ENCODE measurements at regions not wholly inside any gene's neighbourhood (a gene's known extent, or its start where the extent isn't known, plus 50 kb on each side); places are given as distances from the start of the nearest gene placed in this dataset.

- no peak for TF ChIP-seq CTCF (IDR thresholded peaks at IDR 0.05)
- peaks cover 3% of the 10 kb centered on the region; the same call in 1 of the 2 replicates for H3K9me3 Mint-ChIP-seq
- H3K36me3 Mint-ChIP-seq (ENCODE audit: low read depth), result no peaks in the 10 kb centered on the region
- peaks cover 7% of the 10 kb centered on the region for H3K27me3 Mint-ChIP-seq (ENCODE audit: insufficient read depth)
- no peak overlapping the region for H3K4me3 Mint-ChIP-seq
- no peak overlapping the region for H3K27ac Mint-ChIP-seq
- no peak for DNase-seq
- H3K4me1 Mint-ChIP-seq (ENCODE audit: low read depth), result no peaks in the 10 kb centered on the region
These were observed 164.1 kb upstream of the NSMCE3 start for GRCh38 chr15:29433507-29434248.

- Mint-ChIP-seq H3K4me1 (ENCODE audit: low read depth) (no peaks in the 10 kb centered on the region), H3K9me3 (peaks cover 3% of the 10 kb centered on the region; the same call in 1 of the 2 replicates), H3K4me3 (no peak overlapping the region), H3K36me3 (ENCODE audit: low read depth) (no peaks in the 10 kb centered on the region), H3K27me3 (ENCODE audit: insufficient read depth) (peaks cover 4% of the 10 kb centered on the region), H3K27ac (no peak overlapping the region)
- no peak for DNase-seq
- no peak for TF ChIP-seq CTCF (IDR thresholded peaks at IDR 0.05)
These were observed 163.4 kb upstream of the NSMCE3 start for GRCh38 chr15:29433050-29433318.

DNA sequence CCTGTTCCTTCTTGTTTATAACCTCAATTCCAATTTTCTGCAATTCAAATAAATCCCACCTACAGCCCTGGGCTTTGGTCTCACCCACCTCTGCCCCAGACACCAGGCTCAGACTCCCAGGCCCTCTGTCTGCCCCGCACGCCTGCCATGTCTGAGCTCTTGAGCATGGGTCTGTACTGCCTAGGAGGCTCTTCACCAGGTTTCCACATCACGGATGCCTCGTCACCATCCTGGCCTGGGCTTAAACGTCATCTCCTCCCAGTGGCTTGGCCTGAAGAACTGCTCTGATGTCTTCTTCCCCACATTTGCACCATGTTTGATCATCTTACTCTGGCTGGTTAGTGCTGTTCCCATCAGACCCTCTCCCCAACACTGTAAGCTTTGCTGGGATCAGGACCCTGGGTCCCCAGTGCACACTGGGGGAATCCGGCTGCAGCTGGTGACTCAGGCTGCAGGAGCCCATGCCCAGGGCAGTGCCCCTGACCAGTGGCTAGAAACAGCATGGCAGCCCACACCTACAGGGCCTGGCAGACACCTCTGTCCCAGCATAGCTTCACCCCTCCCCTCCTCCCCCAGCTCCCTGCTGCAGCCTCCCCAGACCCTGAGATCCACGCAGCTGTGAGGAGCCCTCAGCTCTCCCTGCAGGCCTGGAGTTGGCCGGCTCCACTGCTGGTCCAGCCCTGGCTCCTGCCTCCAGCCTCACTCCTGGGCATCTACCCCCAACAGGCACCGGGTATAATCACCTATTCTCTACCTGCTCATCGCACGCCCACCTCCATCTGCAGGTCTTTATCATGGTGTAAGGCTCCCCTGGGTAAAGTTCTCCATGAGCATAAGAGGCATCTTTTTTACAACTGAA, 162.8 kb upstream of the NSMCE3 start:
- Mint-ChIP-seq H3K27ac (no peak overlapping the region), H3K9me3 (peaks cover 8% of the 10 kb centered on the region; the same call in 1 of the 2 replicates), H3K36me3 (ENCODE audit: low read depth) (no peaks in the 10 kb centered on the region), H3K4me3 (no peak overlapping the region), H3K4me1 (ENCODE audit: low read depth) (no peaks in the 10 kb centered on the region), H3K27me3 (ENCODE audit: insufficient read depth) (peaks cover 4% of the 10 kb centered on the region)
- no peak for TF ChIP-seq CTCF (IDR thresholded peaks at IDR 0.05)
- no peak for DNase-seq

GRCh38 chr15:29430831-29431230, 161.2 kb upstream of the NSMCE3 start:
- Mint-ChIP-seq H3K36me3 (ENCODE audit: low read depth) (no peaks in the 10 kb centered on the region), H3K4me1 (ENCODE audit: low read depth) (no peaks in the 10 kb centered on the region), H3K9me3 (peaks cover 10% of the 10 kb centered on the region; the same call in 1 of the 2 replicates), H3K27ac (no peak overlapping the region), H3K27me3 (ENCODE audit: insufficient read depth) (peaks cover 4% of the 10 kb centered on the region), H3K4me3 (no peak overlapping the region)
- no peak for TF ChIP-seq CTCF (IDR thresholded peaks at IDR 0.05)
- DNase-seq, result no peak

DNA sequence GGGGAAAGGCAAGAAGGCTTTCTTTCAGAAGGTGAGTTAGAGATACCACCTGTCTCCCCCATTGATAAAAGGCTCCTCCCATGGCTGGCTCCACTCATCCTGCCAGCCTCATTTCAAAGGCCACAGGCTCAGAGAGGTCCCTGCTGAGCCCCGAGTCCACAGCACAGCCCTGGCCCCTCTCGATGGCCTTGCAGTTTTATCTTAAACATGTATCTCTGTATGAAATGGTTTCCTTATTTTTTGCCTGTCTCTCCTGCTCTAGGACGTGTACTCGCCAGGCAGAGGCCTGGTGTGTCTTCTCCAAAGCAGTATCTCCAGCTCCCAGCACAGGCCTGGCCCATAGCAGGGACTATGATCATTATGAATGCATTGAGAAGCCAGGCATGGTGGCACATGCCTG, 160.5 kb upstream of the NSMCE3 start:
- Mint-ChIP-seq H3K36me3 (ENCODE audit: low read depth) (no peaks in the 10 kb centered on the region), H3K27me3 (ENCODE audit: insufficient read depth) (peaks cover 5% of the 10 kb centered on the region), H3K27ac (no peak overlapping the region), H3K9me3 (peaks cover 10% of the 10 kb centered on the region; the same call in 1 of the 2 replicates), H3K4me3 (no peak overlapping the region), H3K4me1 (ENCODE audit: low read depth) (no peaks in the 10 kb centered on the region)
- TF ChIP-seq CTCF (IDR thresholded peaks at IDR 0.05), result no peak
- DNase-seq, result no peak

Data from HFFc6 (cell line).